22Rv1 (cell line): ENCODE measurements at regions not wholly inside any gene's neighbourhood (a gene's known extent, or its start where the extent isn't known, plus 50 kb on each side); places are given as distances from the start of the nearest gene placed in this dataset.

ENCODE experiments used
- ZFX ChIP-seq: fragments of 450-650 bp; IDR thresholded peaks from 2 replicates; pipeline ENCODE4 v1.6.1; 2017; ENCODE audit warnings: antibody characterized with exemption, borderline replicate concordance
- TF ChIP-seq, protein P1 (sequence below): fragments of 450-650 bp; IDR thresholded peaks from 2 replicates; pipeline ENCODE4 v1.5.1; 2017; ENCODE audit warnings: mild to moderate bottlenecking

DNA sequence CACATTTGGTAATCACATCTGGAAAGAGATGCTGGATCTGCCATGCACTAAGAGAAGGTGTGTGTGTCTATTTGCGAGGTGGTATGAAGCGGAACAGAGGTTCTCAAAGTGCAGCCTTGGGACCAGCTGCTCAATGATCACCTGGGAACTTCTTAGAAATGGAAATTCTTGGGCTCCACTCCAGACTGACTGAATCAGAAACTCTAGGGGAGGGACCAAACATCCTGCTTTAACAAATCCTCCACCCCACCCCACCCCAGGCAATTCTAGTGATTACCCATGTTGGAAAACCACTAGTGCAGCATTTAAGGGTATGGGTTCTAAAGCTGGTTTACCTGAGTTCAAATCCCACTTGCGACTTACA, 143.9 kb upstream of the JUN start:
- TF ChIP-seq, protein P1, sequence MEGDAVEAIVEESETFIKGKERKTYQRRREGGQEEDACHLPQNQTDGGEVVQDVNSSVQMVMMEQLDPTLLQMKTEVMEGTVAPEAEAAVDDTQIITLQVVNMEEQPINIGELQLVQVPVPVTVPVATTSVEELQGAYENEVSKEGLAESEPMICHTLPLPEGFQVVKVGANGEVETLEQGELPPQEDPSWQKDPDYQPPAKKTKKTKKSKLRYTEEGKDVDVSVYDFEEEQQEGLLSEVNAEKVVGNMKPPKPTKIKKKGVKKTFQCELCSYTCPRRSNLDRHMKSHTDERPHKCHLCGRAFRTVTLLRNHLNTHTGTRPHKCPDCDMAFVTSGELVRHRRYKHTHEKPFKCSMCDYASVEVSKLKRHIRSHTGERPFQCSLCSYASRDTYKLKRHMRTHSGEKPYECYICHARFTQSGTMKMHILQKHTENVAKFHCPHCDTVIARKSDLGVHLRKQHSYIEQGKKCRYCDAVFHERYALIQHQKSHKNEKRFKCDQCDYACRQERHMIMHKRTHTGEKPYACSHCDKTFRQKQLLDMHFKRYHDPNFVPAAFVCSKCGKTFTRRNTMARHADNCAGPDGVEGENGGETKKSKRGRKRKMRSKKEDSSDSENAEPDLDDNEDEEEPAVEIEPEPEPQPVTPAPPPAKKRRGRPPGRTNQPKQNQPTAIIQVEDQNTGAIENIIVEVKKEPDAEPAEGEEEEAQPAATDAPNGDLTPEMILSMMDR: no peak
- TF ChIP-seq ZFX: no peak
